DOHH2 (cell line): ENCODE measurements at regions not wholly inside any gene's neighbourhood (a gene's known extent, or its start where the extent isn't known, plus 50 kb on each side); places are given as distances from the start of the nearest gene placed in this dataset.

Experiments used
- CTCF ChIP-seq: fragments of 200-600 bp; sonication (generic); IDR thresholded peaks from one replicate; pipeline ENCODE4 v1.5.1; 2014; ENCODE audit warnings: antibody characterized with exemption, mild to moderate bottlenecking, low read depth, low read length; ENCODE audit not compliant: poor library complexity, severe bottlenecking
- EZH2phosphoT487 ChIP-seq: fragments of 200-600 bp; sonication (generic); IDR thresholded peaks from 2 replicates; pipeline ENCODE4 v1.6.1; 2017; ENCODE audit warnings: borderline replicate concordance, mild to moderate bottlenecking, antibody characterized with exemption, low read length, moderate library complexity, mixed read lengths

- no peak for TF ChIP-seq CTCF
- TF ChIP-seq EZH2phosphoT487 = no peak
These were observed 85.7 kb upstream of the E2F7 start for GRCh38 chr12:77151030-77151429.
